SH-SY5Y (cell line): ENCODE measurements at regions not wholly inside any gene's neighbourhood (a gene's known extent, or its start where the extent isn't known, plus 50 kb on each side); places are given as distances from the start of the nearest gene placed in this dataset.

ENCODE experiments used
- GATA2 ChIP-seq: IDR thresholded peaks from 2 replicates; pipeline ENCODE4 v1.6.1; 2011; ENCODE audit warnings: mild to moderate bottlenecking, low read depth, low read length
- GATA3 ChIP-seq: IDR thresholded peaks from 2 replicates; pipeline ENCODE4 v1.6.1; 2011; ENCODE audit warnings: low read depth, mild to moderate bottlenecking, low read length, moderate library complexity

DNA sequence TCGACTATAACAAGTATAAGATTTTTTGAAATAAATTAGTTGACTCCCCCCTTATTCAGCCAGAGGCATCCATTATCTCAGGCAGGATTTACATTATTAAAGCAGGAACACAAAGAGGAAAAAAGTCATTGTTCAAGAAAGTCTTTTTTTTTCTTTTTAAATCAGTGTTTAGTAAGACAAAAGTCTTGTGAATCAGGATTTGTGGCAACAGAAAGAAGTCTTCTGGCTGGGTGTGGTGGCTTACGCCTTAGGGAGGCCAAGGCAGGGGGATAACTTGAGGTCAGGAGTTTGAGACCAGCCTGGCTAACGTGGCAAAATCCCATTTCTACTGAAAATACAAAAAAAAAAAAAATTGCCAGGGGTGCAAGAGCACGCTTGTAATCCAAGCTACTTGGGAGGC, 505.5 kb downstream of the LMO4 start:
- TF ChIP-seq GATA3 (no peak), GATA2 (no peak)

DNA sequence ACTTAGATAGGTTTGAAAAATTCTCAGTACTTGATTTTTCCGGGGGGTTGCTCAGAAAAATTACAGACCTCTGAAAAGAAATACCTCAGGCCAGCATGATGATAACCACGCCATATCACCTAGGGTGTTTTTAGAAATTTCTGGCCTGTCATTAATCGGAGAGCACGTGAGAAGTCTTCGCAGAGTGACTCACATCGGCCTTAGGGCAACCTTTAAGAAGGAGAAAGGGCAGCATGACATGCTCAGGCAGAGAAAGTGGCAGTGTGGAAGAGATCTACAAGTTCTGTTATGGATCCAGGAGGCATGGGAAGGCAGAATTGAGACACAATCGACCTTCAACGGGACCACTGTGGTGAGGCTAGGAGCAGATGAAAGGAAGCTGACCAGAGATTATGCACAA, 506.3 kb downstream of the LMO4 start:
- TF ChIP-seq GATA2 (no peak), GATA3 (no peak)

DNA sequence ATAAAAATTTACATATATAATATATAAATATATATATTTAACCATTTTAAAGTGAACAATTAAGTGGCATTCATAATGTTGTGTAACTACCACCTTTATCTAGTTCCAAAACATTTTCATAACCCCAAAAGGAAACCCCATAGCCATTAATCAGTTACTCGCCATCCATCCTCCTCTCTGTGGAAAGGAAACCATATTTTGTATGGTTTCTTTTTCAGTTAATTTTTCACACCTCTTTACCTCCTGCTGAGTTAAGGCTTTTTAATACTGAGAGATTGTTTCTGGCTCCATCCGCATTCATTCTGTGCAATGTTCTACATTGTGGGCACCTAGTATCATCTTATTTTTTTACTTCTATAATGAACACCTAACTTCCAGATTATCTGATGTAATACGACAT, 512.1 kb downstream of the LMO4 start:
- TF ChIP-seq GATA3 (no peak), GATA2 (no peak)

DNA sequence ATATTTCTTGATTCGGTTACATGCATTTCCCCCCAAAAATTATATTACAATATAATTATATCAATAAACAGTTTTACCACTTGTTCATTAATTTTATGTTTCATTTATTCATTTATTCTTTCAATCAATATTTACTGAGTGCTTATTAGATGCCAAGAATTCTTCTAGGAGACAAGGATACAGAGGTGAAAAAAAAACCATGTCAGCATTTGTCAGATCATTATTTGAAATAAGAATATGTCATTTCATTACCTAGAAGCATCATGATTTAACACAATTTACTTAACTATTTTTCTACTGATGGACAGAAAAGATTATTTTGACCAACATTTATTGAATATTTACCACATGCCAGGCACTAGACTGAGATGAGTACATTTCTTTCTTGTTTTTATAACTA, 512.7 kb downstream of the LMO4 start:
- no peak for TF ChIP-seq GATA3
- no peak for TF ChIP-seq GATA2

DNA sequence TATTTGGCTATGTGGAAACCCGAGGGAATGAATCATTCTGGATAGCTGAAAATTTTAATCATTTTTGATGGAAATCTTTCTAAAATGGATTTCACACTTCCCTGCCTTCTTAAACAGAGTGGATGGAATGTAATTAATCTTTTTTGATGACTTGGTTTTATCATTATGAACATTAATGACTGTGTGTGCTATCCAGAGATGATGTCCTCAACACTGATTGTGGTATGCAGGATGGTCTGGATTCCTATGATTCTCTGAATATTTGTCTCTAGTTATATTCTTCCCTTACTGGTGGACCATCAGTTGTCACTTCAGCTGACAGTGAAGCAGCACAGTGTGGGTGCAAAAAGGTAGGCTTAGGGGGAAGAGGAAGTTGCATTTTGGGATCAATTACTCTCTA, 513.5 kb downstream of the LMO4 start:
- TF ChIP-seq GATA2, result no peak
- TF ChIP-seq GATA3, result no peak

DNA sequence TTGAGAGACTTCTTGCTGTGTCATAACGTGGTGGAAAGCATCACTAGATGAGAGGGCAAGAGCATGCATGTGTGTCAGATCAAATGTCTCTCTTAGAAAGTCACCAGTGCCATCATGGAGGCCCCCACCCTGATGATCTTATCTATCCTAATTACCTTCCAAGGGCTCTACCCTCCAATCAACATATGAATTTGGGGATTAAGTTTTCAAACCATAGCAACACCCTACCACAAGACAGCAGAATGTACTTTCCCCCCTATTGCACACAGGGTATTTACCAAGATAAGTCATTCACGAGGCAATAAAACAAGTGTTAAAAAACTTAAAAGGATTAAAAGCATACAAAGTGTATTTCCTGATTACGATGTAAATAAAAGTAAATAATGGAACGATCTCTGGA, 515.6 kb downstream of the LMO4 start:
- no peak for TF ChIP-seq GATA3
- no peak for TF ChIP-seq GATA2

DNA sequence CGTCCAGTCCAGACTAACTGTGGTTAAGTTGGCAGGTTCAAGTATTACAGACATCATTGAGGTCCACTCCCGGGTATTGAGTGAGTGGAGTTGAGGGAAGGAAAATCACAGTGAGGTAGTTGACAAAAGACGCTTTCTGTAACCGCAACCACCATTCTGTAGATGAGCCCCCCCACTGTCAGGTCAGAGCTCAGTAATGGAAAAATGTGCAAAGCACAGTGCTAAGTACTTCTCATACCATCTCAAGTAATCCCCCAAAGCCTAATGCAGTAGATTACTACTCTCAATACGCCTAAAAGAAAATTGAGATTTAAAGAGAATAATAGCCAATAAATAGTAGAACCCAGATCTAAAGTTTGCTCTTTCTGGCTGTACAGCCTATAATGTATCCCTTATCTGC, 522.8 kb downstream of the LMO4 start:
- no peak for TF ChIP-seq GATA3
- TF ChIP-seq GATA2, result no peak

DNA sequence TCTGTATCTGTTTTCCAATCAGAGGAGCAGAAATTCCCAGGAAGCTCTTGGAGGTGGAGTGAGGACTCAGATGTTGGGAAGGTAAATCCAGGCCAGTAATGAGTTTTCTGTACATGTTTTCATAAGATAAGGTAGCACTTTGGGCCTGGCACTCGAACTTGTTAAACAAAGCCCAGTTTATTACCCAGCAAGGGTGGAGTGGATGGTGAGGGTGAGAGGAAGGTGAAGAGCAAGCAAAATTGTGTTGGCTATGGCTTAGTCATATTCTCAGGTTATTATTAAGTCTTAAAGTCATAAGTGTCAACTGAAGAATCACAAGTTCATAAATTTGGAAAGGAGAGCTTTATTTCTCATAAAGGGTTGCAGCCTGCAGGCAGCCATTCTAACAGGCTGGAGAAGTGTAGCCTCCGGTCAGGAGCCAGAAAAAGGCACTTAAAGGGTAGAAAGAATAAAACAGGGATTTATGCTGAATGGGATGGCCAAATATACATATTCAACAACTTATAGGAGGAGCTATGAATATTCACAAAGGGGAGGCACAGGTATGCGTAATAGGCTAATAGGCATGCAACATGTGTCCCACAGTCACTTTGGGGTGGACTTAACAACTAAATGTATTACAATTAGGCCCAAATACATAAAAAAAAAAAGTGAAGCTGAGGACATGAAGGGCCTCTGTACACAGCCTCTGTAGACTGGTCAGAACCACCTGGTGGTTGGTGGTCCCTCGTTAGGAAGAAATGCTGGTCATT, 523.9 kb downstream of the LMO4 start:
- TF ChIP-seq GATA3 (no peak), GATA2 (no peak)

DNA sequence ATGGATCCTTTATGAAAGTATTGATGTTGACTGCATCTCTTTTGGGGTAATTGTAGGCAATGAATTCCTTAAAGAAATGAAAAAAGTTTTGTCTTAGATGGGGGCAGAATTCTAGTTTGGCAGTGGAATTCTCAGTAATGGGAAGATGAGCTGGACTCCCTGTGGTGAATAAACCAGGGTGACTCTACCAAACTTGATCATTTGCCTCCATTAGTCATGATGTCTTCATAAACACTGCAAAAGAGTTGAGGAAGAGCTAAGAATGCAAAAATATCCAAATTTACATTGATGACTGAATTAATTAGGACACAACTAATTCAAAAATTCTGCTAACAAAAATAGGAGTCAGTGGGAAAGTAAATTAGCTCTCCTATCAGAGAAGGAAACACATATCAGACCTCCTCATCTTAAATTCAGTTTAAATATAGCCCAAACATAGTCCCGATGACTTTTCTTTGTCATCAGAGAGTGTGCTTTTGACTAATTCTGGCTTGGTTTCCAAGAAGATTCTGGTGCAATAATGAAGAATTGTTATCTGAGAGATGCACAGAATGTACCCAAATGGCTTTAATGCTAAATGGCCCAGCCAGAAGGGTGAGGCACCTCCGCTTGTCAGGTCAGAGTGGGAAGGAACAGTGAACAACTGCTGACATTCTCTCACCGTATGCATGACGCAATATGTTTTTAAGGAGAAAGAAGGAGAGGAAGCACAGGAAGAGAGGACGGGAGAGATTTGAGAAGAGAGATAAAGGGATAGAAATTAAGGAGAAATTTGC, 525.1 kb downstream of the LMO4 start:
- TF ChIP-seq GATA2, result no peak
- no peak for TF ChIP-seq GATA3

DNA sequence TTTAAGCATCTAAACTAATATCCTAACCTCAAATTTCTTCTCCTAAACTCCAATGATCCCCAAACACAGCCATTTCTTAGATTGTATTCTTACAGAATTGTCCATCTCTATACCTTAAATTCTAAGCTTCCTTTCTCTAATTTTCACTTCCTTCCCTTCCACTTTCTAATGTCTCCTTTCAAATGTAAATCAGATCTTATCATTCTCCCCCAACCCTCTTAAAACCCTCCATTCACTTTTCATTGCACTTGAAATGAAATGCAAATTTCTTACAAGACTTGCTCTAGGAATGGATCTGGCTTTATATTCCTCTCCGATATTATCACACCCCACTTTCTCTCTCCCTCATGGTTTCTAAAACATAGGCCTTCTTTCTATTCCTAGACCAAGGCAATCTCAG, 534.6 kb downstream of the LMO4 start:
- TF ChIP-seq GATA2, result no peak
- no peak for TF ChIP-seq GATA3

DNA sequence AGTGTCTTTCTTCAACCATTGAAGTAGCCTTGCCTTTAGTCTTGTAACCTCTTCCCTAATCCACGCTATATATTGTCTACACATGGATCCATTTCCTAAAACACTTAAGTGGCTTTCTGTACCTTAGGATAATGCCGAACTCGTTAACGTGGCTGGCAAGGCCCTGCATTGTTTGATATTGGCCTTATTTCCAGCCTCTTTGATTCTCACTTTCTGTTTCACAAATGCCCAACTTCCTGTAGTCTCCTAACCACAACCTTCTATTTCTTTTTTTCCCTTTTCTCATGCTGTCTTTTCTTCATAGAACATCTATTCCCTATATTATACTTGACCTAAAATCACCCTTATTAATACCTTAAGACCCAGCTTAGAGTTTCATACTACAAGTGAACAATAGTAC, 536.0 kb downstream of the LMO4 start:
- TF ChIP-seq GATA2 (no peak), GATA3 (no peak)

DNA sequence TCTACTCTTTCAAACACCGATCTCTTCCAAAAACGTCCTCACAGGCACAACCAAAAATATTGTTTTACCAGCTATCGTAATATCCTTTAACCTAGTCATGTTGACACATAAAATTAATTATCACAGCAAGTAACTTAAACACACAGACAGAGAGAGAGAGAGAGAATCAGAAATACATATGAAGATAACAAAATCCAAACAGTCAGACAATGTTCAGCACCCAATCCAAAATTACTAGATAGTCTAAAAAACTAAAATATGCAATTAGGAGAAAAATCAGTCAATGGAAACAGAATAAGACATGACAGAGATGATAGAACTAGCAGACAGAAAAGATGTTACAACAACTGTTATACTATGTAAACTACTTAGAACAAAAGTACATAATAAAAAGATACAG, 537.7 kb downstream of the LMO4 start:
- TF ChIP-seq GATA2 (no peak), GATA3 (no peak)

DNA sequence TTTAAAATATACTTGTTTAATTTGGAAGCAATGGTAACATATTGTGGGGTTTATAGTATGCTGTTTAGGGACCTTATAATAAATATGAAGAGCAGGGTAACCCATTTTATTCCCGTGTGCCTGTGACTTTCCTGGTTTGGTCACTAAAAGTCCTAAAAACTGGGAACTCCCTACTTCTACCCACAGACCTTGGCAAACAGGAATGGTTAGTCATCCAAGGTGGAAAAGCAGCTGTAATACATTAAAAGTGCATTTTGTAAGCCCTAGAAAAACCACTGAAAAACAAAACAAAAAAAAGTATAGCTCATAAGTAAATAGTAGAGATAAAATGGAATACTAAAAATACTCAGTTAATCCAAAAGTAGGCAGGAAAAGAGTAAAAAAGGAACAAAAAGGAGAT, 538.9 kb downstream of the LMO4 start:
- TF ChIP-seq GATA2 (no peak), GATA3 (no peak)

DNA sequence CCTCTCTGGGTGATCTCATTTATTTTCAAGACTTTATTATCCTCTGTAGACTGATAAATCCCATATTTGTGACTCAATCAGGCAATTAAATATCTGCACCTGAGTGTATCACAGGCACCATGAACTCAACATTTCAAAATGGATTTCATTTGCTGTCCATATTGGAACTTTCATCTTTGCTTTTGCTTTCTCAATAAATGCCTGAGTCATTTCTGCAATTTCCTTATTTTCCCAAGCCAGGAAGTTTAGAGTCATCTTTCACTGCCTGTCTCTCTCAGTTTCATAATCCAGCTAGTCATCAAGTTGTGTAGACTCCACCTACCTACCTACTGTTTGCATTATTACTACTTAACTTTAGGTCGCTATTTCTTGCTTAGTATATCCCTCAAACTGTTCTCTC, 540.9 kb downstream of the LMO4 start:
- TF ChIP-seq GATA2 (no peak), GATA3 (no peak)

DNA sequence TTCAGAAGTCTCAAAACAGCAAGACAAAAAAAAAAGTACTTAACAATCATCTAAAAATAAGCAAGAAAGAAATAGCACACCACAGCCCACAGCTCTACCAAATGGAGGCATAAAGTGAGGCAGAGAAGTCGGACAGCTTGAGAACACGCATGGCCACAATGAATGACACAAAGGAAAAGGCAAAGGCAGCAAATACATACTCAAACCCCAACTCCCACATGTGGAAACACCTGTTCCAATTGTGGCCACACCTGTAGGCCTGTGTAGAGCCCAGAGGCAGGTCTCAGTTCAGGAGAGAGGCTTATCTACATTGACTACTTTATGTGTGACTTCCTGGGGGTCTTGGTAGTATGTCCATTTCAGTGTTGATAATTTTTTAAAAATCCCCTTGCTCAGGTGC, 543.5 kb downstream of the LMO4 start:
- TF ChIP-seq GATA2, result no peak
- TF ChIP-seq GATA3, result no peak
